ENCODE measurements at regions not wholly inside any gene's neighbourhood (a gene's known extent, or its start where the extent isn't known, plus 50 kb on each side); places are given as distances from the start of the nearest gene placed in this dataset.
"Not testable (repeated sequence)": the region's sequence is repeated elsewhere in the genome, so short reads cannot be mapped to it uniquely, and the experiment has no call there.

- no peak for FAIRE-seq
- no peak for DNase-seq (ENCODE audit: insufficient read length, low spot score)
- TF ChIP-seq CTCF (IDR thresholded peaks at IDR 0.05; ENCODE audit: insufficient read depth, missing control alignments): no peak
Measured at GRCh38 chr13:99734013-99734693, 232.9 kb downstream of the TM9SF2 start.

GRCh38 chr13:99733346-99733745, 232.1 kb downstream of the TM9SF2 start:
- no peak for FAIRE-seq
- DNase-seq (ENCODE audit: insufficient read length, low spot score): no peak
- no peak for TF ChIP-seq CTCF (IDR thresholded peaks at IDR 0.05; ENCODE audit: insufficient read depth, missing control alignments)

- no peak for FAIRE-seq
- no peak for DNase-seq (ENCODE audit: insufficient read length, low spot score)
- TF ChIP-seq CTCF (IDR thresholded peaks at IDR 0.05; ENCODE audit: insufficient read depth, missing control alignments): no peak
Measured at GRCh38 chr13:99731747-99732146, 230.5 kb downstream of the TM9SF2 start.

GRCh38 chr13:99730403-99730802, 229.1 kb downstream of the TM9SF2 start:
- FAIRE-seq (no peak), DNase-seq (ENCODE audit: insufficient read length, low spot score) (no peak)
- TF ChIP-seq CTCF (IDR thresholded peaks at IDR 0.05; ENCODE audit: insufficient read depth, missing control alignments): no peak

- DNase-seq (ENCODE audit: insufficient read length, low spot score): no peak
- FAIRE-seq: no peak
- no peak for TF ChIP-seq CTCF (IDR thresholded peaks at IDR 0.05; ENCODE audit: insufficient read depth, missing control alignments)
Measured at GRCh38 chr13:99729745-99730144, 228.5 kb downstream of the TM9SF2 start.

- not testable (repeated sequence) for FAIRE-seq; DNase-seq (ENCODE audit: insufficient read length, low spot score)
Measured at GRCh38 chr13:99727651-99728050, 226.4 kb downstream of the TM9SF2 start.

GRCh38 chr13:99726282-99726894, 225.1 kb downstream of the TM9SF2 start:
- FAIRE-seq (no peak), DNase-seq (ENCODE audit: insufficient read length, low spot score) (no peak)
- no peak for TF ChIP-seq CTCF (IDR thresholded peaks at IDR 0.05; ENCODE audit: insufficient read depth, missing control alignments)
